HEK293 (cell line): ENCODE measurements at regions not wholly inside any gene's neighbourhood (a gene's known extent, or its start where the extent isn't known, plus 50 kb on each side); places are given as distances from the start of the nearest gene placed in this dataset.

Source experiments
- CTCF ChIA-PET: fragments of 350-600 bp; formaldehyde crosslinking; extraction: SDS; loops from one replicate; lab custom pipeline; 2021; ENCODE audit warnings: antibody characterized with exemption; lab: Yijun Ruan, JAX
- POLR2A ChIA-PET: fragments of 300-600 bp; formaldehyde crosslinking; extraction: SDS; loops from one replicate; lab custom pipeline; 2020; ENCODE audit warnings: antibody characterized with exemption, inconsistent platforms; lab: Yijun Ruan, JAX
- H3K27ac ChIP-seq: fragments of 200-500 bp; sonication (Bioruptor generic); 2 replicates; pipeline ENCODE4 v1.5.1; 2014; ENCODE audit warnings: low read depth, low read length, control low read depth, inconsistent platforms; ENCODE audit errors: extremely low read depth
- H3K36me3 ChIP-seq, 2 experiments: fragments of 200-500 bp in 1 of 2; sonication (Bioruptor generic) in 1 of 2; 1 replicate in 1 of 2; 2 replicates in 1 of 2; pipeline ENCODE4 v1.5.1; 2014 to 2017; ENCODE audit warnings: inconsistent platforms in 2 of 2, low read length in 2 of 2; ENCODE audit not compliant: control insufficient read depth in 2 of 2, insufficient read depth in 1 of 2
- H3K4me1 ChIP-seq: fragments of 200-500 bp; sonication (Bioruptor generic); 2 replicates; pipeline ENCODE4 v1.5.1; 2014; ENCODE audit warnings: mild to moderate bottlenecking, low read length, inconsistent platforms; ENCODE audit not compliant: control insufficient read depth, insufficient read depth
- H3K4me3 ChIP-seq: 2 replicates; pipeline ENCODE4 v1.5.1; 2011; ENCODE audit warnings: low read depth, mild to moderate bottlenecking, control low read depth, low read length, moderate library complexity
- H3K9me3 ChIP-seq: fragments of 200-500 bp; sonication (Bioruptor generic); 2 replicates; pipeline ENCODE4 v1.5.1; 2014; ENCODE audit warnings: low read depth, low read length, inconsistent platforms; ENCODE audit not compliant: control insufficient read depth, insufficient read depth
- CTCF ChIP-seq: fragments of 450-650 bp; formaldehyde crosslinking; IDR thresholded peaks from 2 replicates; pipeline ENCODE4 v1.5.1; 2016; ENCODE audit warnings: missing biosample characterization, missing genetic modification characterization
- GLI4 ChIP-seq: fragments of 450-650 bp; formaldehyde crosslinking; IDR thresholded peaks from 2 replicates; pipeline ENCODE4 v1.5.1; 2016; ENCODE audit warnings: missing biosample characterization, missing genetic modification characterization
- GLIS2 ChIP-seq: fragments of 450-650 bp; formaldehyde crosslinking; IDR thresholded peaks from 2 replicates; pipeline ENCODE4 v1.5.1; 2016; ENCODE audit warnings: missing biosample characterization, missing genetic modification characterization
- MYNN ChIP-seq: fragments of 450-650 bp; formaldehyde crosslinking; IDR thresholded peaks from 2 replicates; pipeline ENCODE4 v1.5.1; 2016; ENCODE audit warnings: missing biosample characterization, missing genetic modification characterization, borderline replicate concordance
- PRDM2 ChIP-seq: fragments of 450-650 bp; formaldehyde crosslinking; IDR thresholded peaks from 2 replicates; pipeline ENCODE4 v1.5.1; 2016; ENCODE audit warnings: missing biosample characterization, missing genetic modification characterization, borderline replicate concordance
- PRDM4 ChIP-seq: fragments of 450-650 bp; formaldehyde crosslinking; IDR thresholded peaks from 2 replicates; pipeline ENCODE4 v1.5.1; 2017; ENCODE audit warnings: missing biosample characterization, missing genetic modification characterization
- WT1 ChIP-seq: fragments of 450-650 bp; formaldehyde crosslinking; IDR thresholded peaks from 2 replicates; pipeline ENCODE4 v1.5.1; 2016; ENCODE audit warnings: missing biosample characterization, missing genetic modification characterization
- ZBTB21 ChIP-seq: fragments of 450-650 bp; formaldehyde crosslinking; IDR thresholded peaks from 2 replicates; pipeline ENCODE4 v1.5.1; 2017; ENCODE audit warnings: missing biosample characterization, missing genetic modification characterization
- ZBTB44 ChIP-seq: fragments of 450-650 bp; IDR thresholded peaks from 2 replicates; pipeline ENCODE4 v1.5.1; 2018; ENCODE audit warnings: missing biosample characterization, mild to moderate bottlenecking, missing genetic modification characterization
- ZEB2 ChIP-seq: fragments of 450-650 bp; formaldehyde crosslinking; IDR thresholded peaks from 2 replicates; pipeline ENCODE4 v1.5.1; 2016; ENCODE audit warnings: missing biosample characterization, missing genetic modification characterization
- ZNF121 ChIP-seq: fragments of 450-650 bp; formaldehyde crosslinking; IDR thresholded peaks from 2 replicates; pipeline ENCODE4 v1.5.1; 2016; ENCODE audit warnings: missing biosample characterization, missing genetic modification characterization
- ZNF174 ChIP-seq: fragments of 450-650 bp; formaldehyde crosslinking; IDR thresholded peaks from 2 replicates; pipeline ENCODE4 v1.5.0; 2017; ENCODE audit warnings: missing biosample characterization, mild to moderate bottlenecking, missing genetic modification characterization
- ZNF221 ChIP-seq: fragments of 450-650 bp; formaldehyde crosslinking; IDR thresholded peaks from 2 replicates; pipeline ENCODE4 v1.5.1; 2017; ENCODE audit warnings: missing biosample characterization, missing genetic modification characterization, borderline replicate concordance
- ZNF311 ChIP-seq: fragments of 450-650 bp; formaldehyde crosslinking; IDR thresholded peaks from 2 replicates; pipeline ENCODE4 v1.5.1; 2017; ENCODE audit warnings: missing biosample characterization, missing genetic modification characterization, borderline replicate concordance
- ZNF324 ChIP-seq: fragments of 450-650 bp; formaldehyde crosslinking; IDR thresholded peaks from 2 replicates; pipeline ENCODE4 v1.5.1; 2016; ENCODE audit warnings: missing biosample characterization, missing genetic modification characterization
- ZNF394 ChIP-seq: fragments of 450-650 bp; formaldehyde crosslinking; IDR thresholded peaks from 2 replicates; pipeline ENCODE4 v1.5.1; 2016; ENCODE audit warnings: missing biosample characterization, missing genetic modification characterization, mild to moderate bottlenecking, moderate library complexity, borderline replicate concordance
- ZNF433 ChIP-seq: fragments of 450-650 bp; formaldehyde crosslinking; IDR thresholded peaks from 2 replicates; pipeline ENCODE4 v1.5.1; 2016; ENCODE audit warnings: missing biosample characterization, missing genetic modification characterization, low read depth
- ZNF544 ChIP-seq: fragments of 450-650 bp; formaldehyde crosslinking; IDR thresholded peaks from 2 replicates; pipeline ENCODE4 v1.5.0; 2017; ENCODE audit warnings: missing biosample characterization, missing genetic modification characterization
- ZNF791 ChIP-seq: fragments of 450-650 bp; formaldehyde crosslinking; IDR thresholded peaks from 2 replicates; pipeline ENCODE4 v1.5.1; 2016; ENCODE audit warnings: missing biosample characterization, missing genetic modification characterization
- ZNF792 ChIP-seq: fragments of 450-650 bp; formaldehyde crosslinking; IDR thresholded peaks from 2 replicates; pipeline ENCODE4 v1.5.1; 2016; ENCODE audit warnings: missing biosample characterization, missing genetic modification characterization
- ZNF843 ChIP-seq: fragments of 450-650 bp; formaldehyde crosslinking; IDR thresholded peaks from 2 replicates; pipeline ENCODE4 v1.5.1; 2016; ENCODE audit warnings: missing biosample characterization, missing genetic modification characterization

- TF ChIP-seq ZNF791 (tag by site-specific recombination) (no peak), ZNF843 (tag by site-specific recombination) (no peak), ZNF121 (tag by site-specific recombination) (peak; percentile 62; the same call in 1 of the 2 replicates), PRDM2 (tag by site-specific recombination) (no peak)
- Histone ChIP-seq H3K4me3 (no peak overlapping the region), H3K9me3 (no peaks in the 10 kb centered on the region), H3K27ac (no peak overlapping the region), H3K4me1 (no peaks in the 10 kb centered on the region), H3K36me3 (no peaks in the 10 kb centered on the region)
- CTCF ChIA-PET, result no interaction called here
- POLR2A ChIA-PET, result no interaction called here
Observed at GRCh38 chr12:124677552-124678356, 110.3 kb upstream of the NCOR2 start.

- ChIA-PET CTCF (interaction anchor here (0.6 kb wide), 1 partner anchor 77 kb away, joined by 3 read pairs; no protein-coding TSS in a partner anchor), POLR2A (no interaction called here)
- Histone ChIP-seq H3K36me3 (no peaks in the 10 kb centered on the region), H3K4me3 (no peak overlapping the region), H3K9me3 (no peaks in the 10 kb centered on the region), H3K27ac (no peak overlapping the region), H3K4me1 (no peaks in the 10 kb centered on the region)
- no peak for TF ChIP-seq ZNF792
- no peak; the same call in 1 of the 2 replicates for TF ChIP-seq ZNF311 (tag by site-specific recombination)
- no peak for TF ChIP-seq CTCF (tag by site-specific recombination)
- no peak for TF ChIP-seq ZNF221 (tag by site-specific recombination)
- no peak for TF ChIP-seq PRDM4 (tag by site-specific recombination)
- TF ChIP-seq ZBTB21 (tag by site-specific recombination), result no peak
- no peak for TF ChIP-seq ZNF174 (tag by site-specific recombination)
- TF ChIP-seq MYNN (tag by site-specific recombination), result no peak
- no peak for TF ChIP-seq ZNF324 (tag by site-specific recombination)
- no peak for TF ChIP-seq ZNF433 (tag by site-specific recombination)
- TF ChIP-seq GLIS2 (tag by site-specific recombination), result no peak
- TF ChIP-seq GLI4 (tag by site-specific recombination), result peak; percentile 49; the same call in 1 of the 2 replicates
- TF ChIP-seq ZNF394, result no peak
- TF ChIP-seq WT1 (tag by site-specific recombination), result no peak
- no peak for TF ChIP-seq ZBTB44 (tag by site-specific recombination)
- no peak for TF ChIP-seq ZNF544 (tag by site-specific recombination)
- no peak for TF ChIP-seq ZEB2 (tag by site-specific recombination)
Observed at GRCh38 chr12:124676714-124677462, 109.5 kb upstream of the NCOR2 start.
